GF-D8 (cell line): ENCODE measurements at regions not wholly inside any gene's neighbourhood (a gene's known extent, or its start where the extent isn't known, plus 50 kb on each side); places are given as distances from the start of the nearest gene placed in this dataset.

ENCODE experiments used
- DNase-seq: peaks from one replicate; lab custom pipeline; 2025; lab: John Stamatoyannopoulos, UW

- DNase-seq = no peak
Observed at GRCh38 chr5:96245140-96246091, 187.6 kb downstream of the PCSK1 start.

- DNase-seq = no peak
Observed at GRCh38 chr5:96244696-96245095, 188.4 kb downstream of the PCSK1 start.

- DNase-seq = no peak
Observed at GRCh38 chr5:96243862-96244261, 189.2 kb downstream of the PCSK1 start.

GRCh38 chr5:96243203-96243602 is 189.8 kb downstream of the PCSK1 start:
- DNase-seq = no peak

DNA sequence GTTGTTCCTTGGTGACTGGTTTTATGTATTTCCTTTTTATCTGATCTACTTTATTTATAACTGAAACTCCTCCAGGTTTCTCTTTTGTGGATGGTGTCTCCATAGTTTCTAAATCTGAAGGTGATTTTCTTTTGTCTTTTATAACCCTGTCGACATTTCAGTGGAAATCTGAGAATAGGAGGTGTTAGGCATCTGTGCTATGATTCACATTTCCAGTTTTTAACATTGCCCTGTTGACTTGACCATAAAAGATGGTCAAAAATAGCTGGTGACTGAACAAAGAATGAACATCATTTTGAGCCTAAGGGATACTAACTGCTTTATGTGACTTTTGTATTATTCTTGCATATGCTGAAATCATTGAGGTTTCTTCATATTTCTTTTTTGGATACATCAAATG is 190.5 kb downstream of the PCSK1 start:
- no peak for DNase-seq

- DNase-seq = no peak
Observed at GRCh38 chr5:96236831-96237230, 196.2 kb downstream of the PCSK1 start.

DNA sequence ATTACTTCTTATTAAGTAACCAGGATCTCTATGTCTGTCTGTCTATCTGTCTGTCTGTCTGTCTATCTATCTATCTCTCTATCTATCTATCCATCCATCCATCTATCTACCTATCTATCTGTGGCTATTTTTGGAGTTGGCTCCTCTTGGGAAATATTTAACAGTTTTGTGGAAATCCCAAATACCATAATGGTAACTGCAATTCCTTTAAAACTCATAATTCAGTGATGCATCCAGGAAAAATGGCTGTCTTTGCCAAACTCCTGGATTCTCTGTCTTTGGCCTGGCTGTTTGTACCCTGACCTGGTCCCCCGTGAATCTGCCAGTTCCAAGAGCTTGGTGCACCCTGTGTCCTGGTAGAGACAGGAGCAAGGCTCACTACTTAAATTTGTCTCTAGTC is 197.0 kb downstream of the PCSK1 start:
- DNase-seq = no peak

- no peak for DNase-seq
Observed at GRCh38 chr5:96235008-96235910, 197.8 kb downstream of the PCSK1 start.

DNA sequence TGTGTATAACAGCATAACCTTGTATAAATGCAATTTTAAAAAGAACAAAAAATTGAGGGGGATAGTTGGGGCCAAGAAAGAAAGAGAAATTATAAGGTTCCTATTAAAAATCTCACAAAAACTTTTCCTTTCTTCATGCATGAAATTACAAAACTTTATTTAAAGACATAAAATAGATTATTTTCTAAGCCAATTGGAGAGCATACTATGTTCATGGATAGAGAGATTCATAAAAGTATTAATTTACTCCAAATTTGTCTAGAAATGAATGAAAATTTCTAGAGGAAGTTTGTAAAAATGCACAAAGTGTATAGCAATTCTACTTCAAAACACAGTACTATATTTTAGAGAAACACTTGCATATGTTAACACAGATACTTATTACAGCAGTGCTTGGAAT is 200.4 kb downstream of the PCSK1 start:
- no peak for DNase-seq

DNA sequence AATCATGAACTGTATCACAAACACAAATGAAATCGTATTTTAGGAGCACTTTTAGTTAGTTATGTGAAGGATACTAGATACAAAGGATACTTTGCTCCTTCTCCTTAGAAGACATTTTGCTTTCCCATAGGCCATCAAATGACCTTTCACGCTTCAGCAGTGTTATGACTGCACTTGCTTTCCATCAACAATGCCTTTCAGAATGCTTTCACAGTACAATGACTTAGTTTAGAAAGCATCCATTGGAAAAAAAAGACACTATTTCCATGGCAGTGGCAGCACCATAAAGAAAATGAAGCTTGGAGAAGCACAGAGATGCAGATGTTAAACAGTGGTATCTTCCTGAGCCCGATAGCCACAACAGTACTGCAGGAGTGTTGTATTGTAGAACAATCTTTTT is 203.9 kb downstream of the PCSK1 start:
- no peak for DNase-seq

DNA sequence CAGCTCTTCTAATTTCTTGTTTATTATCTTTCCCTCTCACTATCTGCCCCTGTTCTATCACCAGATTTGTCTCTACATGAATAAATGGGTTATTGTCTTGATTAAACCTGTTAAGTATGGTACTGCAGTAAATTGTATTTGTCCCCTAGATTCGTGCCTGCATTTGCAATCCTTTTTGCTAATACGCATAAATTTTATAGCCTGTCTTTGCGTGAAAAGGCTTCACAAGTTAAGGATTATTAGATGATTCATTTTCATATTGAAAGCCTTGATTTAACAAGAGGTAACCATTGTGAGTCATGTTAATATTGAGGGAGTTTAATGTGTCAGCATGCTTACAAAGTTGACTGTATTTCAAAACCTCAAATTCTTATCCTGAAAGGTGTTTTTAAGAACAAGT is 204.6 kb downstream of the PCSK1 start:
- DNase-seq = no peak

DNA sequence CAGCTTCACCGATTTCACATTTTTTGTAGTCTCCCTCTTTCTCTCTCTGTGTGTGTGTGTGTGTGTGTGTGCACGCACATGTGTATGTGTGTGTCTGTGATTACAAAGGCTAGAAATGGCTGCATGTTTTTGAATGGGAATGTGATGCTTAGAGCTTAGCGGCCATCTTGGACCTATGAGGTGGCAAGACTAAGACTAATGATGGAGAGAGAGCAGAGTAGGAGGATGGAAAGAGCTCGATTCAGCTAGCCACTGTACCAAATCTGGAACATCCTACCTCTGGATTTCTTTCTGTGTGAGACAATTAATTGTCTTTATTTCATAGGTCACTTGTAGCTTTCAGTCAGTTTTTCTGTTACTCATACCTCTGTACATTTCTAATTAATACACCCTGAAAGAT is 205.1 kb downstream of the PCSK1 start:
- DNase-seq = no peak

GRCh38 chr5:96226941-96227552 is 206.0 kb downstream of the PCSK1 start:
- DNase-seq = no peak

DNA sequence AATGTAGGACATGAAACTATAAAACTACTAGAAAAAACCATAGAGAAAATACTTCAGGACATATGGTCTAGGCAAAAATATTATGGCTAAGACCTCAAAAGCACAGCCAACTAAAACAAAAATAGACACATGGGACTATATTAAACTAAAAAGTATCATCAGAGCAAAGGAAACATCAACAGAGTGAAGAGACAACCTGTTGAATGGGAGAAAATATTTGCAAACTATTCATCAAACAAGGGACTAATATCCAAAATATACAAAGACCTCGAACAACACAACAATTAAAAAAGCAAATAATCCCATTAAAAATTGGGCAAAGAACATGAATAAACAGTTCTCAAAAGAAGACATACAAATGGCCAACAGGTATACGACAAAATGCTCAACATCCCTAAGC is 210.9 kb downstream of the PCSK1 start:
- no peak for DNase-seq

GRCh38 chr5:96220610-96221390 is 212.2 kb downstream of the PCSK1 start:
- no peak for DNase-seq

- DNase-seq = no peak
Observed at GRCh38 chr5:96219580-96220281, 213.3 kb downstream of the PCSK1 start.

- no peak for DNase-seq
Observed at GRCh38 chr5:96218653-96219052, 214.4 kb downstream of the PCSK1 start.

DNA sequence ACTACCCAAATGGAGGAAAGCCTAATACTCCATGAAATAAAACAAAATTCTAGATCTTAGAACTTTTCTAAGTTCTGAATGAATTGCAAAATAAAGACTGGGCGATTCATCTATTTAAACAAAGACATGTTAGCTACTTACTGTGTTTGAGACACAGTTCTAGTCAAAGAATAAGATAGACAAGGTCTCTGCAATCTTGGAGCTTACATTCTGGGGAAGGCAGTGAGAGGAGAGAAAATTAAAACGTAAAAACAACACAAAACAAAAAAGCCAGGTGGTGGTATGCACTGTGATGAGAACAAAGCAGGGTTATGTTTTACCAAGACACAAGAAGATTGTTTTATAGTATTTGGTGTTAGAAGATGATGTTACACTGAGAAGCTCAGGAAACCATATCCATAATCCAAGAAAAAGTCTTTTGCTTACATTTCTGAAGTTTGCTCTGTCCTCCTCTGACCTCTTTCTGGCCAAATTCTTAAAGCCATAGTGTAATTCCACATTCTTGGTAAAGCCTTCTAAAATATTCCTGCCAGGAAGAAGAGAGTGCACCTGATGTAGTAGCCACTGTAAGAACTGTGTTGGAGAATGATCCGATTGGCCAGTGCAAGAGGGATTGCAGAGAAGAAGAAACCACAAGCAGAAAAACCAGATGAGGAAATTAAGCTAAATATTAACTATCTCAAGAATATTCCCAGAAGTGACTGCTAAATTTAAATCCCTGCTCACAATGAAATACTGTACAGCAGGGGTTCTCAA is 218.4 kb downstream of the PCSK1 start:
- no peak for DNase-seq

GRCh38 chr5:96209829-96210228 is 223.2 kb downstream of the PCSK1 start:
- no peak for DNase-seq

DNA sequence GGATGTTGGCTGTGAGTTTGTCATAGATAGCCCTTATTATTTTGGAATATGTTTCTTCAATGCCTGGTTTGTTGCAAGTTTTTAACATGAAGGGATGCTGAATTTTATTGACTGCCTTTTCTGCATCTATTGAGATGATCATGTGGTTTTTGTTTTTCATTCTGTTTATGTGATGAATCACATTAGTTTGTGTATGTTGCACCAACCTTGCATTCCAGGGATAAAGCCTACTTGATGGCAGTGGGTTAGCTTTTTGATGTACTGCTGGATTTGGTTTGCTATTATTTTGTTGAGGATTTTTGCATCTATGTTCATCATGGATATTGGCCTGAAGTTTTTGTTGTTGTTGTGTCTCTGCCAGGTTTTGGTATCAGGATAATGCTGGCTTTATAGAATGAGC is 225.6 kb downstream of the PCSK1 start:
- no peak for DNase-seq
